GM12873 (cell line): ENCODE measurements at regions not wholly inside any gene's neighbourhood (a gene's known extent, or its start where the extent isn't known, plus 50 kb on each side); places are given as distances from the start of the nearest gene placed in this dataset.

ENCODE experiments used
- TF ChIP-seq, protein P1 (sequence below): IDR thresholded peaks from 2 replicates; pipeline ENCODE4 v1.5.1; 2012; ENCODE audit warnings: low read depth, mild to moderate bottlenecking, moderate library complexity, low read length, control low read depth; ENCODE audit not compliant: insufficient read depth; ENCODE audit errors: missing control alignments

DNA sequence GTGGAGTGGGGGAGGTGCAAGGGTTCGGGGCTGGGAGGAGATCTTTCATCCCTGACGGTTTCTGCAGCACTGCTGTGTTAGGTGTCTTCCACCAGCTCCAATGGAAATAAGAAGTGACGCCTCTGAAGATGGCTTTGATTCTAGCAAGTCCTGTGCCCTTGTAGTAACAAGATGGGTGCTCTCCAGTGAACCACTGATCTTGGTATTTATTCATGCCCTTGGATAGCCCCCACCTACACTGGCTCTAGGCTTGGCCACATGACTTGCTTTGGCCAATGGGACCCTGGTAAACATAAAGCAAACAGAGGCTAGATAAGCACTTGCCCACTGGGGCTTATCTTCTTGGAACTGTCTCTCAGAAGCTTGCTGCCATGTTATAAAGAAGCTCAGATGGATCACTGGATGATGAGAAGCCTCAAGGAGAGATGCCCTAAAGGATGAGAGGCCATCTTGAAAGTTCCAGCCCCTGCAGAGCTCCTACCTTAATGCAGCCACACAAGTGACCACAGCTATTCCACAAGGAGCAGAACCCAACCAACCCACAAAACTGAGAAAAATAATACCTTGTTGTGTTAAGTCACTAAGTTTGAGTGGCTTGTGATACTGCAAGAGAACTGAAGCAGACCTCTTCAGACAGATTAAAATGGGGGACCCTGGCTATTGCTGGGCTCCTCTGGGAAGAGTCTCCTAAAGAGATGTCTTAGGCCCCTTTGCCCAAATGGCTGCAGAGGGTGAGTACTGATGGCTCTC, 137.9 kb downstream of the PDCD6IP start:
- TF ChIP-seq, protein P1, sequence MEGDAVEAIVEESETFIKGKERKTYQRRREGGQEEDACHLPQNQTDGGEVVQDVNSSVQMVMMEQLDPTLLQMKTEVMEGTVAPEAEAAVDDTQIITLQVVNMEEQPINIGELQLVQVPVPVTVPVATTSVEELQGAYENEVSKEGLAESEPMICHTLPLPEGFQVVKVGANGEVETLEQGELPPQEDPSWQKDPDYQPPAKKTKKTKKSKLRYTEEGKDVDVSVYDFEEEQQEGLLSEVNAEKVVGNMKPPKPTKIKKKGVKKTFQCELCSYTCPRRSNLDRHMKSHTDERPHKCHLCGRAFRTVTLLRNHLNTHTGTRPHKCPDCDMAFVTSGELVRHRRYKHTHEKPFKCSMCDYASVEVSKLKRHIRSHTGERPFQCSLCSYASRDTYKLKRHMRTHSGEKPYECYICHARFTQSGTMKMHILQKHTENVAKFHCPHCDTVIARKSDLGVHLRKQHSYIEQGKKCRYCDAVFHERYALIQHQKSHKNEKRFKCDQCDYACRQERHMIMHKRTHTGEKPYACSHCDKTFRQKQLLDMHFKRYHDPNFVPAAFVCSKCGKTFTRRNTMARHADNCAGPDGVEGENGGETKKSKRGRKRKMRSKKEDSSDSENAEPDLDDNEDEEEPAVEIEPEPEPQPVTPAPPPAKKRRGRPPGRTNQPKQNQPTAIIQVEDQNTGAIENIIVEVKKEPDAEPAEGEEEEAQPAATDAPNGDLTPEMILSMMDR = no peak

DNA sequence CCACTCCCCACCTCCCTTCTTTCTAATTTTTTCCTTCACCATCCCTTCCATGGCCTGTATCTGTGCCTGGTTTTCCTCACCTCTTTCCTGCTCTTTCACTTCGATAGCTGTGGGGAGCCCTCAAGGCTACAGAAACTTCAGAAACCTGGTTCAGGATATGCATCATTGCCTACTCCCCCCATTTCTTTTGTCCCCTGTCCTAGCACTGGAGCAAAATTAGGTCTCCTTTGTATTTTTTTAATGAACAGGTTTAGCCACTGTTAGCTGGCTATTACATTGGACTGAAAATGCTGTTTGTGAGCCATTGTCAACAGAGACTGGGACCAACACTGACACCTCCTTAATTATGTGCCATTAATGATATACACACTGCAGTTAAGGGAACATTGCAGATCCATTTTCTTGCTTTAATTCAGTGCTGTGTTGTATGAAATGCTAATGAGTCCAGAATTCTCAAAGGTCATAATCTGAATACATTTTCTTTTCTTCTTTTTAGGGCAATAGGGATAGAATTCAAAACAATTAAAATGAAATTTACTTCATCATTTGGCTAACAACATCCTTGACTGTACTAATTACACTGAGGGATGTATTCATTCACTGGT, 138.6 kb downstream of the PDCD6IP start:
- TF ChIP-seq, protein P1 = no peak

- TF ChIP-seq, protein P1 = no peak
Measured at GRCh38 chr3:33937628-33938027, 139.2 kb downstream of the PDCD6IP start.

GRCh38 chr3:33940149-33940548, 141.7 kb downstream of the PDCD6IP start:
- TF ChIP-seq, protein P1 = no peak

DNA sequence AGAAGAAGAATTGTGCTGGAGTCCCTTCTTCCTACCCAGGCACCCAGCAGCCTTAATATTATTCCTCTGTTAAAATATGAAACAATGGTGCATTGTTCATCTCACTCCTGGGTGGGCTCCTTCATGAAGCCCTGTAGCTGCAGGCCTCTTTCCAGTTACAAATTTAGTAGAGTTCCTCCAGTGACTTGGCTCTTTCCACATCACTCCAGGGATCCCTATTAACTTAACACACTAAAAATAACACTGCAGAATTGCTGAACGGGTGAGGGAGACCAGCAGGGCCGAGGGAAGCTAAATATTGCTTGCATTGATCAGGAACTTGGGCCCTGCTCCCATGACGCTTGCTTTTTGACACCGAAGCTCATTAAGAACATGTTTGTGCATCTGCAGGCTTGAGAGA, 142.3 kb downstream of the PDCD6IP start:
- TF ChIP-seq, protein P1 = no peak

- TF ChIP-seq, protein P1 = no peak
Measured at GRCh38 chr3:33941804-33942203, 143.4 kb downstream of the PDCD6IP start.

- TF ChIP-seq, protein P1 = no peak
Measured at GRCh38 chr3:33942483-33943150, 144.2 kb downstream of the PDCD6IP start.
